Right lobe of liver (tissue), 6 donors: ENCODE measurements at regions not wholly inside any gene's neighbourhood (a gene's known extent, or its start where the extent isn't known, plus 50 kb on each side); places are given as distances from the start of the nearest gene placed in this dataset.

Experiments
- ATAC-seq, 4 donors: fragments of 200-7000 bp; cut with Tn5 transposase; one replicate each; pipeline ENCODE4 v1.9.1; 2020; ENCODE audit warnings: mild to moderate bottlenecking in 4 of 4, moderate library complexity in 4 of 4
- DNase-seq, 3 donors: peaks; one replicate each; pipeline ENCODE4 v3.0.0-alpha.2; 2020
- H3K27ac ChIP-seq, 3 donors: fragments of 200-600 bp; one replicate each; pipeline ENCODE4 v1.8.0; 2022
- H3K27me3 ChIP-seq, 2 donors: fragments of 200-600 bp; one replicate each; pipeline ENCODE4 v1.8.0; 2022
- H3K36me3 ChIP-seq, 4 donors: fragments of 200-600 bp; sonication (generic) in 1 of 4; one replicate each; pipeline versions ENCODE4 v1.5.1 to v1.8.0; 2017 to 2022; ENCODE audit warnings: control low read depth in 1 of 4
- H3K4me1 ChIP-seq, 4 donors: fragments of 200-600 bp; sonication (generic) in 1 of 4; one replicate each; pipeline versions ENCODE4 v1.5.1 to v1.8.0; 2017 to 2022; ENCODE audit warnings: control low read depth in 1 of 4
- H3K4me3 ChIP-seq, 3 donors: fragments of 200-600 bp; one replicate each; pipeline ENCODE4 v1.8.0; 2022
- H3K9me3 ChIP-seq, 4 donors: fragments of 200-600 bp; sonication (generic) in 1 of 4; one replicate each; pipeline versions ENCODE4 v1.5.1 to v1.8.0; 2017 to 2022; ENCODE audit warnings: control low read depth in 1 of 4
- POLR2A ChIP-seq: fragments of 450-650 bp; IDR thresholded peaks from one replicate; pipeline ENCODE4 v1.6.1; 2017; ENCODE audit warnings: antibody characterized with exemption, mild to moderate bottlenecking
- WGBS: methylation state at CpG from one replicate; pipeline ENCODE4 v1.1.6; 2018; ENCODE audit warnings: low coverage, low lambda C conversion rate; ENCODE audit not compliant: insufficient coverage; ENCODE audit errors: missing lambda C conversion rate; 5-methylcytosine and 5-hydroxymethylcytosine counted together
- intact Hi-C, 2 donors: fragments of 100-400 bp; cut with DNase I; formaldehyde crosslinking; loops; one replicate each; pipeline versions ENCODE4 v1.11.2 to v1.14.1; 2022
- TF ChIP-seq, protein P1 (sequence below), 4 donors: fragments of 200-600 bp in 3 of 4; fragments of 450-650 bp in 1 of 4; IDR thresholded peaks; one replicate each; pipeline versions ENCODE4 v1.5.1 to v1.8.0; 2016 to 2022; ENCODE audit warnings: antibody characterized with exemption in 4 of 4, mild to moderate bottlenecking in 2 of 4
- donor health status: DM: no; HTN: yes; CAD: no.
- donor health status: DM: no; HTN: no; CAD: no.
- donor health status: DM: no; HTN: no; CAD: no.
- donor health status: DM: no; HTN: yes; CAD: no.
- donor health status: DM: no; HTN: yes; CAD: no.

DNA sequence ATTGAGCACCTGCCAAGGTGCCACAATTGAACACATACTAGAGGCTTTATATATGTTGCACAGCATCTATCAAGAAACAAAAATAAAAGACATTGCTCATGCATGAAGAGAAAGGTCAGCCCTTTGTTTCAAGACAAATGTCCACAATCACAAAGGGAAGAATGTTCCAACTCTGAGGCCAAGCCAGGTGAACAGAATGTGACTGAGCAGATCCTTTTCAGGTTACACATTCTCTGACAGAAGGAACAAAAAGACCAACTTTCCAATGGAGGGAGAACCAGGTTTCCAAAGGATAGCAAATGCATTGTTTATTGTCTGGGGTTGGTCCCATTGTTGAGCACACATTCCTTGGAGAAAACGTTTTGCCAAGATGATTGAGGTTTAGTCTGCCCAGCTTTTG is 50.2 kb upstream of the FAM174B start:
- Histone ChIP-seq H3K9me3 (no peaks in the 10 kb centered on the region), H3K4me1 (no peaks in the 10 kb centered on the region), H3K27me3 (no peaks in the 10 kb centered on the region), H3K27ac (no peak overlapping the region), H3K4me3 (no peak overlapping the region), H3K36me3 (no peaks in the 10 kb centered on the region)
- TF ChIP-seq, protein P1, sequence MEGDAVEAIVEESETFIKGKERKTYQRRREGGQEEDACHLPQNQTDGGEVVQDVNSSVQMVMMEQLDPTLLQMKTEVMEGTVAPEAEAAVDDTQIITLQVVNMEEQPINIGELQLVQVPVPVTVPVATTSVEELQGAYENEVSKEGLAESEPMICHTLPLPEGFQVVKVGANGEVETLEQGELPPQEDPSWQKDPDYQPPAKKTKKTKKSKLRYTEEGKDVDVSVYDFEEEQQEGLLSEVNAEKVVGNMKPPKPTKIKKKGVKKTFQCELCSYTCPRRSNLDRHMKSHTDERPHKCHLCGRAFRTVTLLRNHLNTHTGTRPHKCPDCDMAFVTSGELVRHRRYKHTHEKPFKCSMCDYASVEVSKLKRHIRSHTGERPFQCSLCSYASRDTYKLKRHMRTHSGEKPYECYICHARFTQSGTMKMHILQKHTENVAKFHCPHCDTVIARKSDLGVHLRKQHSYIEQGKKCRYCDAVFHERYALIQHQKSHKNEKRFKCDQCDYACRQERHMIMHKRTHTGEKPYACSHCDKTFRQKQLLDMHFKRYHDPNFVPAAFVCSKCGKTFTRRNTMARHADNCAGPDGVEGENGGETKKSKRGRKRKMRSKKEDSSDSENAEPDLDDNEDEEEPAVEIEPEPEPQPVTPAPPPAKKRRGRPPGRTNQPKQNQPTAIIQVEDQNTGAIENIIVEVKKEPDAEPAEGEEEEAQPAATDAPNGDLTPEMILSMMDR (IDR thresholded peaks at IDR 0.05) = no peak
- no peak for TF ChIP-seq POLR2A
- intact Hi-C loops = no loop called here
- ATAC-seq (no peak), DNase-seq (no peak)
- 25% methylated on average over 1 of the region's 1 CpG for WGBS

DNA sequence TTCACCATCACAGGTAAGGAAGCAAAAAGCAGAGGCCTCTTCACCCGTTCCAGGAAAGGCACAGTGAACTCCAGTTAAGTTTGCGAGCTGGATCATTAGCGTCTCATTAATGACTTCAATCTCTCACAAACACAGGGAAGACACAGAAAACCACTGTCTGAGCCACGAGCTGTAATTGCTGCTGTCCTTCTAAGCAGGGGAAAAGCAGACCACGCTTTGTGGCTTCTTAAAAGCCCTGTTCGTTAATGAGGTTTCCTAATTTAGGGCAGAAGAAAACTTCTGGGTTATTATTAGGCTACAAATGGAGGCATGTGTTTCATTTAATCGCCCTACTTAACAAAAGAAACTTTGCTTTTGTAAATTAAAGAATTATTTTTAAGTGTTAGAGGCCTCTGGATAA is 50.6 kb upstream of the FAM174B start:
- Histone ChIP-seq H3K27me3 (no peaks in the 10 kb centered on the region), H3K27ac (no peak overlapping the region), H3K36me3 (no peaks in the 10 kb centered on the region), H3K4me3 (no peak overlapping the region), H3K9me3 (no peaks in the 10 kb centered on the region), H3K4me1 (no peaks in the 10 kb centered on the region)
- TF ChIP-seq POLR2A = no peak
- intact Hi-C loops = no loop called here
- WGBS = 69% methylated on average over 7 of the region's 7 CpGs
- no peak for DNase-seq
- ATAC-seq = no peak

DNA sequence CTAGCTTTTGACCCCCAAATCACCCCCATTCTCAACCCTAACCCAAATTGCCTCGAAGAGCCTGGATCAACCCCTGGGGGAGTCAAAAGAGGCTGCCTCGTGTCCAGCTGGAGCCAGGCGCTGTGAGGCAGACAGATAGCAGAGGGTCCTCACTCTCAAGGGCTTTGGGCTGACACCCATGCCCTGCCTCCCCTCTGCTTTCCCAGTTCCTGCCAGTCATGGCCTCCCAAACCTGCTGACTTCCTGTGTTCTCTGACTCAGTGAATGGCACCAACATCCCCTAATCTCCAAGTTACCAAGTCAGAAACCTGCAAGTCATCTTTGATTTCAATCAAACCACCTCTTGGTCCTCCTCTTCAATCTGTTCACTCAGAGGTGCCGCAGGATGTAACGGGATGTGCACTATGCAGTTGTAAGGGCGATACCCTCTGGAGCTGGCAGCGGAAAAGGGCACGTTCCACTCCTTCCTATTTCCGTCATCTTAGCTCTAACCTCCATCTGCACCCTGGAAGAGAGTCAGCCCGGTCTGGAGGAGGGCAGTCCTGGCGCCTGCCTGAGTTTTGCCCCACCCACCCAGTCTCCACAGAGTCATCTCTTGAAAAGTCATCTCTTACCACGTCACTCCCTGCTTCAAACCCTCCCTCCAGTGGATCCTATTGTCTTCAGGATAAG is 52.4 kb upstream of the FAM174B start:
- Histone ChIP-seq H3K9me3 (no peaks in the 10 kb centered on the region), H3K36me3 (no peaks in the 10 kb centered on the region), H3K4me3 (no peak overlapping the region), H3K27me3 (no peaks in the 10 kb centered on the region), H3K4me1 (no peaks in the 10 kb centered on the region), H3K27ac (no peak overlapping the region)
- DNase-seq (no peak), ATAC-seq (peak in 3 of 4 donors; percentile 33 to 39 (median 33))
- WGBS = 67% methylated on average over 5 of the region's 12 CpGs
- TF ChIP-seq, protein P1 (IDR thresholded peaks at IDR 0.05) = no peak
- TF ChIP-seq POLR2A = no peak
- intact Hi-C loops = no loop called here

DNA sequence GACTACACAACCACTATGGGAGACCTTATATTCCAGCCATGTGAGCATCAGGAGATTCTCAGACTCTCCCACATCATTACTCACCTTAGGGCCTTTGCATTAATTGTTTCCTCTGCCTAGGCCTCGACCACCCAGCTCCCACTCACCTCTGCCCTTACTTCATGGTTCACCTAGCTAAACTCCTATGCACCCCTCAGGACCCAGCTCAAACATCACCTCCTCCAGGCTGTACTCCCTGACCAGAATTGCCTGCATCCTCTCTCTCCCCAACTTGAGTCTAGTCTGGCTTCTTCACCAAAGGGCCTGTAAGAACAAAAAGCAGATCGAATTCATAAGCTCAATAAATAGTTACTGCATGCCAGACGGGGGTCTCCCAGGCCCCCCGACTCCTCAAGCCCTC is 53.1 kb upstream of the FAM174B start:
- no peaks in the 10 kb centered on the region for H3K36me3 ChIP-seq
- H3K9me3 ChIP-seq = no peaks in the 10 kb centered on the region
- no peaks in the 10 kb centered on the region for H3K27me3 ChIP-seq
- ATAC-seq (no peak), DNase-seq (no peak)
- no peak overlapping the region for H3K4me3 ChIP-seq
- no peaks in the 10 kb centered on the region for H3K4me1 ChIP-seq
- no peak overlapping the region for H3K27ac ChIP-seq
- intact Hi-C loops = no loop called here
- 37% methylated on average over 3 of the region's 4 CpGs for WGBS
- no peak for TF ChIP-seq POLR2A
- TF ChIP-seq, protein P1 (IDR thresholded peaks at IDR 0.05) = no peak

DNA sequence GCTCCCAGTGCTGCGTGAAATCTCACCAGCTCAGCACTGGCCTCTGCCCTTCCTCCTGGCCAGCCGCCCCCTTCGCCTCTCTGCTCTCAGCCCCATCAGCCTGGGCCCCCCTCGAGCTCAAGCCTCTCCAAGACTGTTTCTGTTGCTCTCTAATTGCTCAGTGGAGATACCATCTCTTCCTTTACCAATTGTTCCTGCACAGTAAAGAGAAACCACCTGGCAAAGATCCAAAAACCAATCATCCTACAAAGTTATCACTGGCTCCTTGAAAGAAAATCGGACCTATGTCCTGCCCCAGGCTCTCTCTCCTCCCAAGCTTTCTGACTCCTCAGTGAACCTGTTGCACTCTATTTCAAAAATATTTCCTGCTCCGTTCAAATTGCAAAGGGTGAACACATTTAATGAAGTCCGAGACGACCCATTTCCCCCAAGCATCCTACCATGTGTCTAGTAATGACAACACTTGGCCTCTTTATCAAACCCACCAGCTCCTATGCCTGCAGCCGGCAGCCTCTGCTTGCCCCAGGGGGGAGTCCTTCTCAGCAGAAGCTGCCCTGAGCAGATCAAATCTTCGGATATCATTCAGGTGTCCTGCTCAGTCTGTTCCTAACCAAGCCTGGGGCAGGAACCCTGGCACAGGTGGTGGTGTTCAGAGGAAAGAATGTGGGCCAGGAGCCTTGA is 53.7 kb upstream of the FAM174B start:
- H3K27me3 ChIP-seq = no peaks in the 10 kb centered on the region
- no peaks in the 10 kb centered on the region for H3K9me3 ChIP-seq
- no peak overlapping the region for H3K27ac ChIP-seq
- H3K4me1 ChIP-seq = peaks cover 0 to 2% (median 0%) of the 10 kb centered on the region in 4 donors
- ATAC-seq = no peak
- no peak for TF ChIP-seq POLR2A
- TF ChIP-seq, protein P1 (IDR thresholded peaks at IDR 0.05) = no peak
- no peak for DNase-seq
- no peak overlapping the region for H3K4me3 ChIP-seq
- H3K36me3 ChIP-seq = no peaks in the 10 kb centered on the region
- 41% methylated on average over 8 of the region's 10 CpGs for WGBS
- intact Hi-C loops = no loop called here
